Upper lobe of left lung (tissue), 4 donors: ENCODE measurements at regions not wholly inside any gene's neighbourhood (a gene's known extent, or its start where the extent isn't known, plus 50 kb on each side); places are given as distances from the start of the nearest gene placed in this dataset.

ENCODE experiments used
- POLR2AphosphoS5 ChIP-seq, 2 donors: sonication (generic); formaldehyde crosslinking; IDR thresholded peaks; one replicate each; pipeline ENCODE4 v1.5.1; 2017; ENCODE audit warnings: antibody characterized with exemption in 2 of 2
- TF ChIP-seq, protein P1 (sequence below), 6 experiments: fragments of 450-650 bp in 4 of 6; fragments of 200-600 bp in 2 of 6; sonication (generic) in 2 of 6; IDR thresholded peaks; one replicate each; pipeline ENCODE4 v1.5.1; 2016 to 2019; ENCODE audit warnings: antibody characterized with exemption in 6 of 6

DNA sequence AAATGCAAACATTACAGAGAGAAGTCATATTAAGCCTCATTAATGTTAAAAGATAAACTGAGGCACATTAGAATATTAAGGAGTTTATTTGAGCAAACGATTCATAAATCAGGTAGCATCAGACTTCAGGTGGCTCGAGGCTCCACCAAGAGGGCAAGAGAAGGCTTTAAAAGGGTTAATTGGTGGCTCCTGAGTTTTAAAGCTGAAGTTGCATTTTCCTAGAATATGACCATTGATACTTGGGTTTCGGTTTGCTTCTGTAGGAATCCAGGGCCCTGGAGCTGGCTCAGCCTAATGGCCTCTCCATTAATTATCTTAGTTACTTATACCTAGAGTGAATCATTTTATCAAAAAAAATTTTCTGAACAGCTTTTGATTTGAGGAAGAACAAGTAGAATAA lies 123.7 kb upstream of the NABP1 start:
- TF ChIP-seq, protein P1, sequence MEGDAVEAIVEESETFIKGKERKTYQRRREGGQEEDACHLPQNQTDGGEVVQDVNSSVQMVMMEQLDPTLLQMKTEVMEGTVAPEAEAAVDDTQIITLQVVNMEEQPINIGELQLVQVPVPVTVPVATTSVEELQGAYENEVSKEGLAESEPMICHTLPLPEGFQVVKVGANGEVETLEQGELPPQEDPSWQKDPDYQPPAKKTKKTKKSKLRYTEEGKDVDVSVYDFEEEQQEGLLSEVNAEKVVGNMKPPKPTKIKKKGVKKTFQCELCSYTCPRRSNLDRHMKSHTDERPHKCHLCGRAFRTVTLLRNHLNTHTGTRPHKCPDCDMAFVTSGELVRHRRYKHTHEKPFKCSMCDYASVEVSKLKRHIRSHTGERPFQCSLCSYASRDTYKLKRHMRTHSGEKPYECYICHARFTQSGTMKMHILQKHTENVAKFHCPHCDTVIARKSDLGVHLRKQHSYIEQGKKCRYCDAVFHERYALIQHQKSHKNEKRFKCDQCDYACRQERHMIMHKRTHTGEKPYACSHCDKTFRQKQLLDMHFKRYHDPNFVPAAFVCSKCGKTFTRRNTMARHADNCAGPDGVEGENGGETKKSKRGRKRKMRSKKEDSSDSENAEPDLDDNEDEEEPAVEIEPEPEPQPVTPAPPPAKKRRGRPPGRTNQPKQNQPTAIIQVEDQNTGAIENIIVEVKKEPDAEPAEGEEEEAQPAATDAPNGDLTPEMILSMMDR (IDR thresholded peaks at IDR 0.05), result no peak
- TF ChIP-seq POLR2AphosphoS5 (IDR thresholded peaks at IDR 0.05), result no peak
